A673 (cell line): ENCODE measurements at regions not wholly inside any gene's neighbourhood (a gene's known extent, or its start where the extent isn't known, plus 50 kb on each side); places are given as distances from the start of the nearest gene placed in this dataset.

Experiments used
- BruUV-seq: library from RNA; stranded (reverse); fragments of 400-500 nt; replicated peaks from 2 replicates; lab custom pipeline; 2021; lab: Mats Ljungman, UMichigan
- CTCF ChIA-PET: fragments of 300-600 bp; sonication (Branson Sonifier 250); formaldehyde crosslinking; loops from one replicate; lab custom pipeline; 2022; ENCODE audit warnings: antibody characterized with exemption; lab: Charles Lee
- POLR2A ChIA-PET: fragments of 300-600 bp; sonication (Branson Sonifier 250); formaldehyde crosslinking; loops from one replicate; lab custom pipeline; 2022; ENCODE audit warnings: antibody characterized with exemption; ENCODE audit not compliant: low non-redundant PET; lab: Charles Lee
- DNase-seq: peaks from one replicate; pipeline ENCODE4 v3.0.0-alpha.2; 2015; ENCODE audit warnings: low spot score
- H3K27ac ChIP-seq: fragments of 200-600 bp; sonication (generic); 2 replicates; pipeline ENCODE4 v1.5.1; 2016; ENCODE audit warnings: mixed run types, low read depth, mild to moderate bottlenecking, mixed read lengths, antibody characterized with exemption, low read length; ENCODE audit not compliant: poor library complexity, severe bottlenecking
- H3K27me3 ChIP-seq: fragments of 200-600 bp; sonication (generic); replicated peaks from 2 replicates; pipeline ENCODE4 v1.6.1; 2017; ENCODE audit warnings: mixed run types, low read depth, mild to moderate bottlenecking, mixed read lengths, antibody characterized with exemption, low read length; ENCODE audit not compliant: insufficient read depth, poor library complexity
- H3K36me3 ChIP-seq: fragments of 200-600 bp; sonication (generic); 2 replicates; pipeline ENCODE4 v1.6.1; 2016; ENCODE audit warnings: mixed run types, mild to moderate bottlenecking, mixed read lengths, antibody characterized with exemption, low read length; ENCODE audit not compliant: insufficient read depth, poor library complexity, severe bottlenecking
- H3K4me1 ChIP-seq: fragments of 200-600 bp; sonication (generic); 2 replicates; pipeline ENCODE4 v1.6.1; 2017; ENCODE audit warnings: mixed run types, mild to moderate bottlenecking, mixed read lengths, antibody characterized with exemption, low read length; ENCODE audit not compliant: insufficient read depth, poor library complexity, severe bottlenecking
- H3K4me3 ChIP-seq: fragments of 200-600 bp; sonication (generic); 2 replicates; pipeline ENCODE4 v1.5.1; 2016; ENCODE audit warnings: low read depth, mixed run types, mild to moderate bottlenecking, mixed read lengths, low read length; ENCODE audit not compliant: poor library complexity, severe bottlenecking
- H3K9me3 ChIP-seq: fragments of 200-600 bp; sonication (generic); 2 replicates; pipeline ENCODE4 v1.6.1; 2016; ENCODE audit warnings: mixed run types, low read depth, mild to moderate bottlenecking, mixed read lengths, antibody characterized with exemption, low read length; ENCODE audit not compliant: poor library complexity, severe bottlenecking
- EZH2 ChIP-seq: fragments of 200-600 bp; sonication (generic); IDR thresholded peaks from 2 replicates; pipeline ENCODE4 v1.6.1; 2017; ENCODE audit warnings: borderline replicate concordance, low read depth, mild to moderate bottlenecking, mixed read lengths, antibody characterized with exemption, low read length; ENCODE audit not compliant: poor library complexity, severe bottlenecking
- intact Hi-C: fragments of 100-400 bp; cut with micrococcal nuclease; formaldehyde crosslinking; loops from one replicate; pipeline ENCODE4 v1.10.0; 2022; ENCODE audit not compliant: unreplicated experiment
- TF ChIP-seq, protein P1 (sequence below): fragments of 300-800, 200-600 bp; sonication (generic); conservative IDR thresholded peaks from 2 replicates; pipeline ENCODE4 v1.5.1; 2017; ENCODE audit warnings: low read depth, mild to moderate bottlenecking, antibody characterized with exemption, low read length, moderate library complexity, mixed read lengths

- intact Hi-C loops, result no loop called here
- CTCF ChIA-PET, result no interaction called here
Measured at GRCh38 chr12:40580346-40580745, 111.9 kb upstream of the CNTN1 start.

DNA sequence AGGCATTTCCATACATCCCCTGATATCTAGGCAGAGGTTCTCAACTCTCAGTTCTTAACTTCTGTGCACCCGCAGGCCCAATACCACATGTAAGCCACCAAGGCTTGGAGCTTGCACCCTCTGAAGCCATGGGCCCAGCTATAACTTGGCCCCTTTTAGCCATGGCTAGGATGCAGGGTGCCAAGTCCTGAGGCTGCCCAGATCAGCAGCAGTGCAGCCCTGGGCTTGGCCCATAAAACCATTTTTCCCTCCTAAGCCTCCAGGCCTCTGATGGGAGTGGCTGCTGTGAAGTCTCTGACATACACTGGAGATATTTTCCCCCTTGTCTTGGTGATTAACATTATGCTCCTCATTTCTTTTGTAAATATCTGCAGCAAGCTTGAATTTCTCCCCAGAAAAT lies 110.3 kb upstream of the CNTN1 start:
- TF ChIP-seq, protein P1, sequence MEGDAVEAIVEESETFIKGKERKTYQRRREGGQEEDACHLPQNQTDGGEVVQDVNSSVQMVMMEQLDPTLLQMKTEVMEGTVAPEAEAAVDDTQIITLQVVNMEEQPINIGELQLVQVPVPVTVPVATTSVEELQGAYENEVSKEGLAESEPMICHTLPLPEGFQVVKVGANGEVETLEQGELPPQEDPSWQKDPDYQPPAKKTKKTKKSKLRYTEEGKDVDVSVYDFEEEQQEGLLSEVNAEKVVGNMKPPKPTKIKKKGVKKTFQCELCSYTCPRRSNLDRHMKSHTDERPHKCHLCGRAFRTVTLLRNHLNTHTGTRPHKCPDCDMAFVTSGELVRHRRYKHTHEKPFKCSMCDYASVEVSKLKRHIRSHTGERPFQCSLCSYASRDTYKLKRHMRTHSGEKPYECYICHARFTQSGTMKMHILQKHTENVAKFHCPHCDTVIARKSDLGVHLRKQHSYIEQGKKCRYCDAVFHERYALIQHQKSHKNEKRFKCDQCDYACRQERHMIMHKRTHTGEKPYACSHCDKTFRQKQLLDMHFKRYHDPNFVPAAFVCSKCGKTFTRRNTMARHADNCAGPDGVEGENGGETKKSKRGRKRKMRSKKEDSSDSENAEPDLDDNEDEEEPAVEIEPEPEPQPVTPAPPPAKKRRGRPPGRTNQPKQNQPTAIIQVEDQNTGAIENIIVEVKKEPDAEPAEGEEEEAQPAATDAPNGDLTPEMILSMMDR, result no peak
- TF ChIP-seq EZH2, result no peak
- CTCF ChIA-PET, result no interaction called here
- Histone ChIP-seq H3K36me3 (no peaks in the 10 kb centered on the region), H3K9me3 (peaks cover 8% of the 10 kb centered on the region), H3K4me1 (no peaks in the 10 kb centered on the region), H3K27ac (no peak overlapping the region), H3K27me3 (no peaks in the 10 kb centered on the region), H3K4me3 (no peak overlapping the region)
- no TSS peak for BruUV-seq
- DNase-seq, result no peak
- intact Hi-C loops, result no loop called here
- POLR2A ChIA-PET, result no interaction called here

More at GRCh38 chr12:40580346-40580745, 111.9 kb upstream of the CNTN1 start:
- peaks cover 8% of the 10 kb centered on the region for H3K9me3 ChIP-seq
- H3K4me1 ChIP-seq, result no peaks in the 10 kb centered on the region
- no peaks in the 10 kb centered on the region for H3K36me3 ChIP-seq
- DNase-seq, result no peak
- H3K27me3 ChIP-seq, result no peaks in the 10 kb centered on the region
- no peak overlapping the region for H3K27ac ChIP-seq
- TF ChIP-seq, protein P1, result no peak
- TF ChIP-seq EZH2, result no peak
- BruUV-seq, result no TSS peak
- H3K4me3 ChIP-seq, result no peak overlapping the region
- POLR2A ChIA-PET, result no interaction called here

DNA sequence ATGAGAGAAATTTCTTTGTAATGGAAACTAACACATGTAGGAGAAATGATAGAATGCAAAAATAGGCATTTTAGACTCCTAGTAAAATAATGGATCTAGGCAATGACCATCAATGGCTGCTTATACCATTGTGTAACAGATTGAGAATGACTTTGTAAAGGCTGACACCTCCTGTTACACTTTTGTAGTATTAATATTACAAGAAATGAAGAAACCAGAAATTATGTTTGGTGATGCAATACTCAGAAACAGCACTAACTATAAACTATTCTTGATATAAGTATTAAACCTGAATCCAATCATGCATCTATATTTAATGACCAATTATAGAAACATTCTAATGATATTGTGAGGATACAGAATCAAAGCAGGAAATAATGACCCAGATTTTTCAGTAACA lies 108.5 kb upstream of the CNTN1 start:
- ChIA-PET CTCF (no interaction called here), POLR2A (no interaction called here)
- Histone ChIP-seq H3K4me1 (no peaks in the 10 kb centered on the region), H3K27me3 (no peaks in the 10 kb centered on the region), H3K27ac (no peak overlapping the region), H3K36me3 (no peaks in the 10 kb centered on the region), H3K4me3 (no peak overlapping the region), H3K9me3 (peaks cover 8% of the 10 kb centered on the region)
- BruUV-seq, result no TSS peak
- intact Hi-C loops, result no loop called here
- TF ChIP-seq, protein P1, result no peak
- no peak for TF ChIP-seq EZH2
- DNase-seq, result no peak
